GM19438 (cell line): ENCODE measurements at regions not wholly inside any gene's neighbourhood (a gene's known extent, or its start where the extent isn't known, plus 50 kb on each side); places are given as distances from the start of the nearest gene placed in this dataset.

ENCODE experiments used
- ATAC-seq: cut with Tn5 transposase; IDR thresholded peaks from one replicate; pipeline ENCODE4 v1.9.1; 2021; ENCODE audit warnings: low read depth; ENCODE audit not compliant: unreplicated experiment

DNA sequence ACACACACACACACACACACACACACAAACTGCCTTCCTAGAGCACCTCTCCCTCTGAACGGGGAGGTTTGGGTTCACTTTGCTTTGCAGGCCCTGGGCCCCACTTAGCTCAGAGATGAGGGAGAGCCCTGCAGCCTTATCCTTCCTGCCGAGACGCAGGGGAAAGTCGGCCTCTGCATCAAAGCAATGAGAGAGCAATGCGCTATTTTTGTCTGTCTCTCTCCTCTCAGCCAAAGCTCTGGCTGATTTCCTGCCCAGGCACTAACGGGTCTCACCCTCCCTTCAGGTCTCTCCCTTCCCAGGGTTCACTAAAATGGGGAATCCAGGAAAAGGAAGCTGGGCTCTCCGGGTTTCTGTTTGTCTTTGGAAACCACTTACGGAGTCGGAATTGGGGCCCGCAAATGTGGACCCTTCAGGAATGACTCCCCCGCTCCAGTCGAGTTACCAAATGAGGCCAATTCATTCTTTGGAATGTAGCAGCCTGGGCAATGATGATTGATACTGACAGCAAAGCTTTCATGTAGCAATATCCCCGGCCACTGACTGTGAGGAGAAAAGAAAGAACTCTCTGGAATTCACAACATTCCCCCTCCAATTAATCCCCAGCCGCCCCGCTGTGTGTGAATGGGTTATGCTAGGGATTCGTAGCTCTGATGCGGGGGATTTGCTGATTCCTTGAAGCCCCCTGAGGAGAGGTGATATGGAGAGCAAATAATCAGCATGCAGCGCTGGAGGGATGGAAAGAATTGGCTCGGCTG lies 61.5 kb upstream of the WLS start:
- no peak for ATAC-seq

- ATAC-seq = no peak
Measured at GRCh38 chr1:68293122-68293521, 60.8 kb upstream of the WLS start.

GRCh38 chr1:68291688-68292384 lies 59.5 kb upstream of the WLS start:
- no peak for ATAC-seq

- ATAC-seq = no peak
Measured at GRCh38 chr1:68287241-68287640, 54.9 kb upstream of the WLS start.

- ATAC-seq = no peak
Measured at GRCh38 chr1:68285046-68285445, 52.7 kb upstream of the WLS start.

GRCh38 chr1:68281946-68282615 lies 49.8 kb upstream of the WLS start:
- no peak for ATAC-seq
